Transverse colon (tissue), 4 donors: ENCODE measurements at regions not wholly inside any gene's neighbourhood (a gene's known extent, or its start where the extent isn't known, plus 50 kb on each side); places are given as distances from the start of the nearest gene placed in this dataset.

Experiments
- DNase-seq: peaks from one replicate; pipeline ENCODE4 v3.0.0-alpha.2; 2019
- H3K27ac ChIP-seq, 4 donors: fragments of 200-600 bp; sonication (generic); 2 replicates each; pipeline ENCODE4 v1.5.1; 2016 to 2018; ENCODE audit warnings: inconsistent platforms in 4 of 4
- H3K27me3 ChIP-seq: fragments of 200-600 bp; sonication (generic); 2 replicates; pipeline ENCODE4 v1.5.1; 2017; ENCODE audit warnings: inconsistent platforms
- H3K36me3 ChIP-seq, 4 donors: fragments of 200-600 bp; sonication (generic); 2 replicates each; pipeline ENCODE4 v1.5.1; 2017 to 2019; ENCODE audit warnings: inconsistent platforms in 4 of 4
- H3K4me1 ChIP-seq, 4 donors: fragments of 200-600 bp; sonication (generic); 2 replicates each; pipeline ENCODE4 v1.5.1; 2017 to 2020; ENCODE audit warnings: inconsistent platforms in 4 of 4
- H3K4me3 ChIP-seq, 4 donors: fragments of 200-600 bp; sonication (generic); 1 replicate in 1 of 4; 2 replicates in 3 of 4; pipeline versions ENCODE4 v1.5.1 to v1.6.1; 2017 to 2019; ENCODE audit warnings: inconsistent platforms in 4 of 4
- H3K9me3 ChIP-seq, 2 donors: fragments of 200-600 bp; sonication (generic); 2 replicates each; pipeline ENCODE4 v1.5.1; 2017 to 2019; ENCODE audit warnings: inconsistent platforms in 2 of 2
- EP300 ChIP-seq: sonication (generic); formaldehyde crosslinking; IDR thresholded peaks from one replicate; pipeline ENCODE4 v1.6.1; 2017; ENCODE audit warnings: antibody characterized with exemption, low read depth
- POLR2A ChIP-seq: fragments of 450-650 bp; IDR thresholded peaks from one replicate; pipeline ENCODE4 v1.6.1; 2016; ENCODE audit warnings: antibody characterized with exemption, mild to moderate bottlenecking, moderate library complexity
- POLR2AphosphoS5 ChIP-seq, 3 donors: sonication (generic); formaldehyde crosslinking; IDR thresholded peaks; one replicate each; pipeline ENCODE4 v1.6.1; 2016; ENCODE audit warnings: antibody characterized with exemption in 3 of 3
- WGBS, 2 donors: methylation state at CpG; one replicate each; pipeline ENCODE4 v1.1.5; 2018; ENCODE audit warnings: low coverage in 1 of 2; 5-methylcytosine and 5-hydroxymethylcytosine counted together
- in situ Hi-C, 4 donors: fragments of 200-750 bp; cut with MboI; loops; one replicate each; pipeline versions ENCODE4 v1.15.0 to v1.15.1; 2017; ENCODE audit warnings: low sequenced_read_pairs in 3 of 4, low pct_ligation_motif_present in 1 of 4, low pct_unique_long_range_greater_than_20kb in 1 of 4
- intact Hi-C: fragments of 100-400 bp; cut with DNase I; formaldehyde crosslinking; loops from one replicate; pipeline ENCODE4 v1.15.1; 2023; ENCODE audit warnings: low total_unique reads
- TF ChIP-seq, protein P1 (sequence below), 5 experiments: fragments of 200-600 bp in 3 of 5; fragments of 450-650 bp in 2 of 5; sonication (generic) in 3 of 5; IDR thresholded peaks; 1 replicate in 2 of 5; 2 replicates in 3 of 5; pipeline ENCODE4 v1.5.1; 2016 to 2017; ENCODE audit warnings: antibody characterized with exemption in 5 of 5, inconsistent platforms in 3 of 5, mild to moderate bottlenecking in 2 of 5, moderate library complexity in 1 of 5

DNA sequence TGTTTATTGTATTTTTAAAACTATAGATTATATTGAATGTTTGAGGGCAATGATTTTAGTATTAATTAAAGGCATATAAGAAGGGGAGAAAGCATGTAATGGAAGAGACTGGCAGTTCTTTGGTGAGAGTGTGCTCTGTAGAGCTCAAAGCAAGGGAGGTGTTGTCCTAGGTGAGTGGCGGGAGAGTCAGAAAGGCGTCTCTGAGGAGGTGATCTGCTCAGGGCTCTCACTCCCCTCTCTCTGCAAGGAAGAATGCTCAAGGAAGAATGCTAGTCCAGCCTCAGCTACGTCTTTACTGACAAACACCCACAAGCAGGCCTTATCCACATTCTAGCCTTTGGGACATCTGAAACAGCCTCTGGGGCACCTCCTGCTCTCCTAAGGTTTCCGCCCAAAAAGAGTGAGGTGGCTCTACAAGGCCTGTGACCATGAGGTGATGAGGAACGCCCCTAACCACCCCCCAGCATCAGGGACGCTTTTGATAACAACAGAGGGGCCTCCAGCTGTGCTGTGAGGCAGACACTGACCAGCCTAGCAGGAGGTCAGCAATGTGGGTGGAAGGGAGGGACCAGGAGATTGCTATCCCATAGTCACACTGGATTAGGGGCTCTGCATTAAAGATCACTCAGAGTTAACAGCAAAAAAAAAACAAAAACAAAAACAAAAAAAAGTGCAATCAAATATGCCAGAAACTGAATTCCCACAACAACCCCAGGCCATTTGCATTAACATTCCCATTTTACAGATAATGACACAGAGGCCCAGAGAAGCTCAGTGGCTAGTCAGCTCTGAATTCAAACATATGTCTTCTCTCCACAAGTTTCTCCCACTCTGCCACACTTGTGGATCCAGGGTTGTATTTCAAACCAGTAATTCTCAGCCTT lies 202.2 kb upstream of the CTNNB1 start:
- no peak for TF ChIP-seq POLR2A
- no peak for TF ChIP-seq POLR2AphosphoS5 (IDR thresholded peaks at IDR 0.05)
- TF ChIP-seq EP300: no peak
- TF ChIP-seq, protein P1, sequence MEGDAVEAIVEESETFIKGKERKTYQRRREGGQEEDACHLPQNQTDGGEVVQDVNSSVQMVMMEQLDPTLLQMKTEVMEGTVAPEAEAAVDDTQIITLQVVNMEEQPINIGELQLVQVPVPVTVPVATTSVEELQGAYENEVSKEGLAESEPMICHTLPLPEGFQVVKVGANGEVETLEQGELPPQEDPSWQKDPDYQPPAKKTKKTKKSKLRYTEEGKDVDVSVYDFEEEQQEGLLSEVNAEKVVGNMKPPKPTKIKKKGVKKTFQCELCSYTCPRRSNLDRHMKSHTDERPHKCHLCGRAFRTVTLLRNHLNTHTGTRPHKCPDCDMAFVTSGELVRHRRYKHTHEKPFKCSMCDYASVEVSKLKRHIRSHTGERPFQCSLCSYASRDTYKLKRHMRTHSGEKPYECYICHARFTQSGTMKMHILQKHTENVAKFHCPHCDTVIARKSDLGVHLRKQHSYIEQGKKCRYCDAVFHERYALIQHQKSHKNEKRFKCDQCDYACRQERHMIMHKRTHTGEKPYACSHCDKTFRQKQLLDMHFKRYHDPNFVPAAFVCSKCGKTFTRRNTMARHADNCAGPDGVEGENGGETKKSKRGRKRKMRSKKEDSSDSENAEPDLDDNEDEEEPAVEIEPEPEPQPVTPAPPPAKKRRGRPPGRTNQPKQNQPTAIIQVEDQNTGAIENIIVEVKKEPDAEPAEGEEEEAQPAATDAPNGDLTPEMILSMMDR (IDR thresholded peaks at IDR 0.05): no peak
- DNase-seq: no peak
- WGBS, 2 donors: 83% methylated on average over 3 to 6 of the region's 6 CpGs
- H3K9me3 ChIP-seq: no peaks in the 10 kb centered on the region
- no peaks in the 10 kb centered on the region for H3K4me1 ChIP-seq
- in situ Hi-C loops (loop anchor here in 1 of 4 donors (25.0 kb wide), 1 partner anchor 410 kb away; no protein-coding TSS in a partner anchor), intact Hi-C loops (no loop called here)
- H3K27me3 ChIP-seq: no peaks in the 10 kb centered on the region
- H3K4me3 ChIP-seq: no peak overlapping the region
- no peak overlapping the region for H3K27ac ChIP-seq
- no peaks in the 10 kb centered on the region for H3K36me3 ChIP-seq

DNA sequence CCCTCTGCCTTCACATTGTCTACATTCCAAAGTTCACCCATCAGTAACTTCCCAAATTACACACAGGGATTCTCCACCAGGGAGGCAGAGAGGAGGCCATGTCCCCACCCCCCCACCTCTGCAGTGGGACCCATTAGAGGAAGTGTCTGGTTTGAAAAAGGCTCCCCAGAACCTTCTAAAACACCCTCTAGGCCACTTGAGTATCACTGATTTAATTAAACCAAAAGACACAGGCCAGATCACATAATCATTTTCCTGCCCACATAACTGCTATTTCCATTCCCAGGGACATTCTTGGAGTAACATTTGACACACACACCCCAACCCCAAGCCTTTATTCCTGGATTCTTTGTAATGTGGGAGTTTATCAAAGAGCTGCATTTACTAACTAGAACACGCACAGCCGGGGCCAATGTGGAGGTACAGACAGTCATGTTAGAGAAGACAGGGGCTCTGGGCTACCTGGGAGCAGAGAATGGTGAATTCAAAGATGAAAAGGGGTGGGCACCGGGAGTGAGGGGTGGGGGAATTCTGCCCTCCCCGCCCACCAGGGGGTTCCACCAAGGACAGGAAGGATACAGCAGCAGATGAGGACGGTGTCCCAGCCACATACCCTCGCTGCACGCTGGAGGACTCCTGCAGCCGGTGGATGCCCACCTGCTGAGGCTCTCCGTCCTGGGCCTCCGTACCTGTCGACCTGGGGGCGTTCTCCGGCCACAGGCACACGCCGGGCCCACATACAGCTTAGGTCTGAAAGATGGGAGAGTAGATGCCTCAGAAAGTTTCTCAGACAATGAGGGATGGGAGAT lies 201.4 kb upstream of the CTNNB1 start:
- in situ Hi-C loops (loop anchor here in 1 of 4 donors (25.0 kb wide), 1 partner anchor 411 kb away; no protein-coding TSS in a partner anchor), intact Hi-C loops (no loop called here)
- no peaks in the 10 kb centered on the region for H3K9me3 ChIP-seq
- H3K36me3 ChIP-seq: no peaks in the 10 kb centered on the region
- no peak for DNase-seq
- H3K4me1 ChIP-seq: no peaks in the 10 kb centered on the region
- TF ChIP-seq POLR2AphosphoS5 (IDR thresholded peaks at IDR 0.05) (no peak), EP300 (no peak), POLR2A (no peak)
- TF ChIP-seq, protein P1 (IDR thresholded peaks at IDR 0.05): no peak
- H3K27me3 ChIP-seq: no peaks in the 10 kb centered on the region
- H3K27ac ChIP-seq: no peak overlapping the region
- WGBS, 2 donors: 83 to 85% methylated on average over 10 to 15 of the region's 15 CpGs
- no peak overlapping the region for H3K4me3 ChIP-seq

DNA sequence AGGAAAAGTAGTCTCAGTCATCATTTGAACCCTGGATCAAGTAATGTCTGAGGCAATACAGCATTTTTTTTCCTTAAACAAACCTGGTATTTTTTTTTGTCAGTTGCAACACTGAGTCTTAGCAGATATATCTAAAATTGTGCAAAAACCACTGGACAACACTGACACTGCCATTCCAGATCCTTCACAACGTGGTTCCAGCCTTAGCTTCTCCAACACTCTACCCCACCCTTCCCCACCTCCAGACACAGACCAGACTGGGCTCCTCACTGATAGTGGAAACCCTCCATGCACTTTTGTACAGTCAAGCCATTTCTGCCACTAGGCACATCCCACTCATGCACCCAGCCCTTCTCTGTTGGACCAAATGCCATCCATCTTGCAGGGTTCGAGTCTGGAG lies 199.6 kb upstream of the CTNNB1 start:
- DNase-seq: no peak
- WGBS, 2 donors: 70 to 72% methylated on average over 2 of the region's 2 CpGs
- intact Hi-C loops: no loop called here
- Histone ChIP-seq H3K36me3 (no peaks in the 10 kb centered on the region), H3K9me3 (no peaks in the 10 kb centered on the region), H3K27me3 (no peaks in the 10 kb centered on the region), H3K4me1 (no peaks in the 10 kb centered on the region), H3K27ac (no peak overlapping the region), H3K4me3 (no peak overlapping the region)
- TF ChIP-seq POLR2A (no peak), EP300 (no peak), POLR2AphosphoS5 (IDR thresholded peaks at IDR 0.05) (no peak)
- TF ChIP-seq, protein P1 (IDR thresholded peaks at IDR 0.05): no peak
- in situ Hi-C loops: loop anchor here in 1 of 4 donors (25.0 kb wide), 1 partner anchor 412 kb away; no protein-coding TSS in a partner anchor

DNA sequence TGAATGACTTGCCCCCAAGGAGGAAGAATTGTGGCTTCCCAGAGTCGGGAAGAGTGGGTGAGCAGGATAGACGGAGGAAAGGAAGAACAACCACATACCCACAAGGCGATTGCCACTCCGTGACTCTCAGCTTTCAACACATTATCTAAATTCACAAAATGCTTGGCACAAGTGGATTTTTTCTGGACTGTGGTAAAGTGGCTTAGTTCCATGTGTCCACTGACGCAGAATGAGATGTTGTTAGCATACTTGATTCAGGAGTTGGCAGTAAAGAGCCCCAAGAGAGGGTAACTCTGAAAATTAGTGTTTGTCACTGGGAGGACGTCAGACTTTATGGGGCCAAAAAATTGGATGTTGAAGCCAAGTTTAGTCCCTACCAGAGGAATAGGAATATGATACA lies 198.8 kb upstream of the CTNNB1 start:
- H3K27ac ChIP-seq: no peak overlapping the region
- in situ Hi-C loops (no loop called here), intact Hi-C loops (no loop called here)
- TF ChIP-seq, protein P1 (IDR thresholded peaks at IDR 0.05): no peak
- TF ChIP-seq POLR2AphosphoS5 (IDR thresholded peaks at IDR 0.05) (no peak), EP300 (no peak), POLR2A (no peak)
- no peaks in the 10 kb centered on the region for H3K4me1 ChIP-seq
- no peak overlapping the region for H3K4me3 ChIP-seq
- H3K36me3 ChIP-seq: no peaks in the 10 kb centered on the region
- DNase-seq: no peak
- H3K27me3 ChIP-seq: no peaks in the 10 kb centered on the region
- no peaks in the 10 kb centered on the region for H3K9me3 ChIP-seq
- 59 to 68% methylated on average over 4 to 6 of the region's 6 CpGs for WGBS, 2 donors
